ENCODE measurements at regions not wholly inside any gene's neighbourhood (a gene's known extent, or its start where the extent isn't known, plus 50 kb on each side); places are given as distances from the start of the nearest gene placed in this dataset.

- TF ChIP-seq FOXK2 (IDR thresholded peaks at IDR 0.05) (no peak), NFRKB (IDR thresholded peaks at IDR 0.05) (no peak), L3MBTL2 (conservative IDR thresholded peaks at IDR 0.05) (no peak), FOXA1 (IDR thresholded peaks at IDR 0.05) (no peak), SP1 (IDR thresholded peaks at IDR 0.05) (no peak), BHLHE40 (IDR thresholded peaks at IDR 0.05; ENCODE audit: borderline replicate concordance) (no peak), PKNOX1 (IDR thresholded peaks at IDR 0.05) (no peak), TARDBP (IDR thresholded peaks at IDR 0.05) (no peak), ARNT (IDR thresholded peaks at IDR 0.05) (no peak), LEF1 (IDR thresholded peaks at IDR 0.05; ENCODE audit: borderline replicate concordance) (no peak)
These were observed 607.3 kb downstream of the STK39 start for GRCh38 chr2:167640096-167640495.
